Stomach (tissue), 4 donors: ENCODE measurements at regions not wholly inside any gene's neighbourhood (a gene's known extent, or its start where the extent isn't known, plus 50 kb on each side); places are given as distances from the start of the nearest gene placed in this dataset.

ENCODE experiments used
- POLR2A ChIP-seq, 4 donors: fragments of 450-650 bp; IDR thresholded peaks; one replicate each; pipeline ENCODE4 v1.6.1; 2016; ENCODE audit warnings: antibody characterized with exemption in 4 of 4, control low read depth in 2 of 4, mild to moderate bottlenecking in 1 of 4, moderate library complexity in 1 of 4
- POLR2AphosphoS5 ChIP-seq, 3 donors: sonication (generic); formaldehyde crosslinking; IDR thresholded peaks; one replicate each; pipeline ENCODE4 v1.6.1; 2016; ENCODE audit warnings: antibody characterized with exemption in 3 of 3
- TF ChIP-seq, protein P1 (sequence below), 7 experiments: fragments of 450-650 bp in 4 of 7; fragments of 200-600 bp in 3 of 7; sonication (generic) in 3 of 7; IDR thresholded peaks; one replicate each; pipeline ENCODE4 v1.5.1; 2016 to 2019; ENCODE audit warnings: antibody characterized with exemption in 7 of 7, control low read depth in 2 of 7, mild to moderate bottlenecking in 1 of 7

DNA sequence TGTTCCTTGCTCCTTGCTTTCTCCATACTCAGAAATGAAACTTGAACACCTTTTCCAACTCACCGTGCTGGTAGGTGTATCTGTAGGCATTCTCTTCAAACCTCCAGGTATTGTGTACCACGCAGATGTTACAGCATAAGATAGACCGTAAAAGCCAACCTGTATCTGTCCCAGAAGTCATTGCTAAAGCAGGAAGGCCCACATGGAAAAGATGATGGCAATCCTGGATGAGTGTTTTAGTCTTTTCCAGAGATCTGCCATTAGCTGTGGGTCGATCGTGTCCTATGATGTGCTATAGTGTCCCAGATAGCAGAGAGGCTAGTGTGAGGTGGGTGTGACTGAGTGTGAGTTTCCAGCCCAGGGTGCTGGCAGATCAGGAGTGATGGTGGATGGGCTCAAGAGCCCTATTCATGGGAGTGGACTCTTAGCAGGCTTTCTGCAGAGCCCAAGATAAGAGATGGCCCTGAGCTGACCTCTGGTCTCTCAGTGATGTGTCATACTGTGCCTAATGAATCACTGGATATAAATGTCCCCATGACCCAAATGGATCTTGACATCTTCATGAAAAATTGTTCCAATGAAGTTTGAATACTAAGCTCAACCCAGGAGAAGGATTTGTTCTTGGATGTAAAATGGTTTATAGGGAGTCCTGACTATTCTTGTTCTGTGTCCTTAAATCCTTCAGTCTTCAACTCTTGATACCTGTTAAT lies 69.1 kb upstream of the WDR1 start:
- TF ChIP-seq, protein P1, sequence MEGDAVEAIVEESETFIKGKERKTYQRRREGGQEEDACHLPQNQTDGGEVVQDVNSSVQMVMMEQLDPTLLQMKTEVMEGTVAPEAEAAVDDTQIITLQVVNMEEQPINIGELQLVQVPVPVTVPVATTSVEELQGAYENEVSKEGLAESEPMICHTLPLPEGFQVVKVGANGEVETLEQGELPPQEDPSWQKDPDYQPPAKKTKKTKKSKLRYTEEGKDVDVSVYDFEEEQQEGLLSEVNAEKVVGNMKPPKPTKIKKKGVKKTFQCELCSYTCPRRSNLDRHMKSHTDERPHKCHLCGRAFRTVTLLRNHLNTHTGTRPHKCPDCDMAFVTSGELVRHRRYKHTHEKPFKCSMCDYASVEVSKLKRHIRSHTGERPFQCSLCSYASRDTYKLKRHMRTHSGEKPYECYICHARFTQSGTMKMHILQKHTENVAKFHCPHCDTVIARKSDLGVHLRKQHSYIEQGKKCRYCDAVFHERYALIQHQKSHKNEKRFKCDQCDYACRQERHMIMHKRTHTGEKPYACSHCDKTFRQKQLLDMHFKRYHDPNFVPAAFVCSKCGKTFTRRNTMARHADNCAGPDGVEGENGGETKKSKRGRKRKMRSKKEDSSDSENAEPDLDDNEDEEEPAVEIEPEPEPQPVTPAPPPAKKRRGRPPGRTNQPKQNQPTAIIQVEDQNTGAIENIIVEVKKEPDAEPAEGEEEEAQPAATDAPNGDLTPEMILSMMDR (IDR thresholded peaks at IDR 0.05): no peak
- TF ChIP-seq POLR2A (IDR thresholded peaks at IDR 0.05) (no peak), POLR2AphosphoS5 (IDR thresholded peaks at IDR 0.05) (no peak)
